Lung microvascular endothelial cell (primary cell): ENCODE measurements at regions not wholly inside any gene's neighbourhood (a gene's known extent, or its start where the extent isn't known, plus 50 kb on each side); places are given as distances from the start of the nearest gene placed in this dataset.

ENCODE experiments used
- DNase-seq, 2 donors: peaks; one replicate each; pipeline versions ENCODE4 v3.0.0 to v3.0.0-alpha.2; 2010; ENCODE audit warnings: low read depth in 2 of 2

DNA sequence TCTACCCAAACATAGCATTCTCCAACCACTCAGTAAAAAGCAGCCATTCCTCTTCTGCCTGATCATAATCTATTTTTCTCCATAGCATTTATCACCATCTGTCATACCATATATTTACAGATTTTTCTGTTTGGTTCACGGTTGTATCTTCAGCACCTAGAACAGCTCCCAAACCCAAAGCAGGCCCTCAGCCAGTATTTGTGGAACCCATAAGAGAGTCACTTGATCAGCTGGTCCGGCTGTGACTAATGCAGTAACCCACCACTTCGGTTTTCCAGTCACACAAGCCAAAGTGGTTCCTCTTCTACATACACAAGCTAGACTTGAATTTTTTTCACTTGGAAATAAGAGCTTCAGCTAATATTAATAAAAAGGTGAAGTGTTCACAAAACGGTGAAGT is 511.6 kb upstream of the CELF4 start:
- DNase-seq: no peak

DNA sequence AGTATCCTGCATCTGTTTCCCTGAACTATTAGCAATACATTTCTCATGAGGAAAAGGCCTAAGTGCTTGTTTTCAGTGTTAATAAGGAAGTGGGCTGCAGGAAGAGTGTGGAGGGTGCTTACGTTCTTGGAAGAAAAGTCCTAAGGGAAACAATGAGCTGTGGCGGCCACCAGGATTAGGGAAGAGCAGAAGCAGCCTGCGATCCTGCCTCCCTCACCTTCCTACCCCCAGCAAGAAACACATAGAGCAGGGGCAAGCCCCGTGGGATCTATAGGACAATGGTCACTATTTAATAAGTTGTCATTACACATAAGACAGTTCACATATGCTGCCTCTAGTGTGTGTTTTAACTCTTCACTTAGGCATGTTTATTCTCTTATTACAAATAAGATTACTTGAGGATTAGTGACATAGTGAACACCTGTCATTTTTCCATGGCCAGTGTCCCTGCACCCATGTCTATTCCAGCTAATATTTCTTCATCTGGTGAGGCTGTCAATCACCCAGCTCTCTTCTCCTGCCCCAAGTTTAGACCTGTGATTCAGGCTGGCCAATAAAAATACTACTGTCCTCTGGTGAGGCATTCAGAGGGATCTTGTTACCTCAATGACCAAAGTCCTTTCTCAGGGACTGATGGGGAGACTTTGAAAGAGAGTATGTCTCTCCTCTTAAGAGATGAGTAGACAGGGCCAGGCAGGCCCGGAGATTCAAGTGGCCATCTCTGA is 510.9 kb upstream of the CELF4 start:
- DNase-seq: no peak

DNA sequence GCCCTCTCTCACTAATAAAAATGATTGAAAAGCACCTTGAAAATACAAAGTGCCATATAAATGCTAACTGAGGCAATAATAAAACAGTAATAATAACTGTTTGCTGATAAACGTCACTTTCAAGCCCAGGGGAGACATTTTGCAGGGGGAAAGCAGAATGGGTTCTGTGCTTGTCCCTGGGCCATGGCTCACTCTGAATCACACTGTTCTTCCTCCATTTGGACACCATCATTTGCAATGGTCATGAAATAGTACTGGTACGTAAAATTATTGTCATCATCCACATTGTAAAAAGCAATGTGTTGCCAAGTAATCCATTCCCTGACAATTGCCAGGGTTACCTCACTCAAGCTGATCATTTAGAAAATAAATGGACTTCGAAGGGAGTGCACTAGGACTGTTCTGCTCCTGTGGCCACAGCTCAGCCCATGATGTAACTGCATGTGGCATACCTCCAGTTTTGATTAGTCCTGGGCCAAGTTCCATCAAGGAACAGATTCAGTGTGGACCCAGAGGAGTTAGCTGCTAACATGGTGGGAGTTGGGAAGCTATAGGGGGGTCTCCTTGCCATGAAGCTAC is 508.8 kb upstream of the CELF4 start:
- no peak for DNase-seq

DNA sequence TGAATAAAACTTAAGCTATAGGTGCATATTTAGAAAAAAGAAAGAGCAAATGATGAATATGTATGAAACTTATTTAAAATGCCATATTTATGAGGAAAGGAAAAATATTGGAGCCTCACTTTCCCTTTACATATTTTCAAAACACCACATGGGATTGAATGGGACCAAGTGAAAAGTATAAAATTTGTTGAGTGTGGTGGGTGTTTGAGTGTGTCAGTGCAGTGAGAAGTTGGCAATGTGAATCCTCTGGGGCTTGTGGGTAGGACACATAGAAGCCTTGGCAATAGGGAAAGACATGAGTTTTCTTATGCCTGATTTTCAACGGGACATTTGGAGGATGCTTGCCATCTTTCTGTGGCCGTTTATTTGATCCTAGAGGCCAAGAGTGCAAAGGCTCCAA is 502.2 kb upstream of the CELF4 start:
- no peak for DNase-seq

DNA sequence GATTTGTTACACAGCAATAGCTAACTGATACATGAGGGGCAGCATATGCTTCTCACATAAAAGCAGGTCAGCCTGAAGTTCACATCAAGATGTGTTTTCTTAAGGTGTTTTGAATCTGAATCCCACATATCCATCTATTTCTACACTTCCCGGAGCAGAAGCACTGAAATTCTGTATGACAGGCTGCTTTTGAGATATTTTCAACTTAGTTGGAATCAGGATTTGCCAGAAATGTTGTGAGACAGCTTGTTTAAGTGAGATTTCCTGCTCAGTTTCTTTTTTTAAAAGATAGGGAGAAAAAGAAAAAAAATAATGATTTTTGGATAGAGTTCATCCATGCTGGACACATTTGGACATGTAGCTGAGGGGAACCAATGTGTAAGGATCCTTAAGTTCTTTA is 501.5 kb upstream of the CELF4 start:
- DNase-seq: no peak

DNA sequence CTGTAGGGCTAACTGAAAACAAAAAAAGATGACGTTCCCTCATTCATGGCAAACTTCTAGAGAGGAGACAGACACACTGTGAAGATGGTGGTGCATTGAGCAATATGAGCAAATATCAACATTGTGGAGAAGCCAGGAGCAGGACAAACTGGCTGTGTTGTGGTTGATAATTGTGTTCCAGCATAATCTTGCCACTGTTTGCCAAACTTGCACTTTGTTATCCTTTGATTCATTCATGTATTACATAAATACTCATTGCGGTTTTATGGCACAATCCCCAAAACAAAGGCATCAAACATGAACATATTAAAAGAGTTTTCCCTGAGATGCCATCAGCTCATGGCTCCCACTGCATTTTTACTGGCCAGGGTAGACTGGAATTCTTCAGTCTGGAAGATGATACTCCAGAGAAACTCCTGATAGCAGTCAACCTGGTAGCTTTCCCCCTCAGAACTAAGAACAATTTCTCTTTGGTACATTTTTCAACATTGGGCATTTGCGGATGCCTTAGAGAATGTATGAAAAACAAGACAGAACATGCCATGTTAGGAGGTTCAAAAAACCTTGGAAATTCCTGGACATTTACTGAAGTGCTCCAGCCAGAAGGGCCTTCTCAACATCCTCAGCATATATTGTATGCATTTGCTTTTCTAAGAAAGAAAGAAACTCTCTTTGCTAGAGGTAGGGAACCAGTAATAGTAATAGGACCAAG is 487.4 kb upstream of the CELF4 start:
- no peak for DNase-seq

DNA sequence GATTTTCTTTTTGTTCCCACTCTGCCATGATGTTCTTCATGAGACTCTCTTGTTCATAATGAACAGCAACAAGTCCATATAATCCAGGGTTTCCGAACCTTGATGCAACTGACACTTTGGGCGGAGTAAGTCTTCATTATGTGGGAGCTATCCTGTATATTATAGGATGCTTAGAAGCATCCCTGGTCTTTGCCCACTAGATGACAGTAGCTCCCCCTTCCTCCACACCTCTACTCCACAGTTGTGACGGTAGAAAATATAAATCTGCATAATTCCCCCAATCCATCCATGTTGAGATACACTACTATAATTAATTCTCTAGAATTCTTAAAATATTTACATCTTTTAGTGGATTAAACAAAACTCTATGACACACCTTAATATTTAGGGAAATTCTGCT is 482.2 kb upstream of the CELF4 start:
- no peak for DNase-seq

DNA sequence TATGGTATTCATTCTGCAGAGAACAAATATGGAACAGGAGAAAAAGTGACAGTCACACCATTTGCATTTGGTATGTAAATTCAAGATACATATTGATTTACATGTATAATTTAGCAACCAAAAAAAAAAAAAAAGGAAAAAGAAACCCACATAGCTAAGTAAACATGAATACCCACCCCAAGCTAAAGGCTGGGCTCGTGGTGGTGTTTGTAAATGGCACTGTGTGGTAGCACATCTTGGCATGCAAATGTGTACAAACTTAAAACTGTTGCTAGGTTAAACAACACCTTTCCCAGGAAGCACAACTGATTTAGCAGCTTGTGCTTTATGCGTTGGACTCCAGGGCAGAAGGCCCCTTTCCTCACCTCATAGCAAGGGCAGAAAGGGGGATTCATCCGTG is 481.1 kb upstream of the CELF4 start:
- DNase-seq: no peak

DNA sequence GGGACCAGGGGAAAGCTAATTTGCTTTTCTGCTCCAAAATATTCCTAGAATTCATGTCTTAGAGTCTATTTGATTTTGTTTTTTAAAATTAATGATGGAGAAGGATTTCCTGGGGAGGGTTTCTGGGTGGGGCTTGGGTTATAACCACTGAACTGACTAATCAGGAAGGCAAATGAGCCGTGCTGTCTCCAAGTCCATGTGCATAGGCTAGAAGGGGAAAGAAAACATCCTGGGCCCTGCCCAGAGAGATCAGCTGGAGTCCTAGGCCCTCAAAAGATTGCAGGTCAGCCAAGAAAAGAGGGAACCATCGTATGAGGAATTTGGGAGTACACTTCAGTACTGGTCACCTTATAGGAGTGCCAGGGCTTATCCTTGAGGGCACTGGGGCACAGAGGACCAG is 480.2 kb upstream of the CELF4 start:
- no peak for DNase-seq

DNA sequence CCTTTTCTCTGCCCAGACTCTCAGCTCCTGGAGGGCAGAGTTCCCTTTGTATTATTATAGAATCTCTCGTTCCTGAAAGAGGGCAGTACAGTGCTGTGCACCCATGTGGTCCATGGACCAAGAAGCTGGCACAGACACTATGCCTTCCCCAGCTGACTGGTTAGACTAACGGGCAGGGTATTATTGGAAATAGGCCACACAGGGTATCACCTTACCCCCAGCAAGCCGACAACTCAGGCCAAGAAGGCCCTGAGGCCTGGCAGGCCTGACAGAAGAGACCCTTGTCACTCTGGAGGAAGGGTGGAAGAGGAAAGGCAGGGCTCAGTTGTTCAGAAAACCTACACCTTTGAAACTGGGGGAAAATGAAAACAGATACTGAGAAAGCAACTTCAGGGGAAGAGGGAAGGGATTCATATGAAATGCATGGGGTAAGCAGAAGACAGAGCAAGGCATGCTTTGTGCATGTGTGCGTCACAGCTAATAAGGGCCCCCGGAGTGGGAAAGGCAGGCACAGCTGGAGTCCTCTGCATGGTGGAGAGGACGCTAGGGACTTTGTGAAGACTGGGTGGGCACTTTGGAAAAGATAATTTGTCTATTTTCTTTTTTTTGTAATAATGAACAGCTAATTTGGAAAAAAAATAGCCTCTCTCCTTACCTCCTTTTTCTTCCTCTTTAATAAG is 476.8 kb upstream of the CELF4 start:
- DNase-seq: no peak

DNA sequence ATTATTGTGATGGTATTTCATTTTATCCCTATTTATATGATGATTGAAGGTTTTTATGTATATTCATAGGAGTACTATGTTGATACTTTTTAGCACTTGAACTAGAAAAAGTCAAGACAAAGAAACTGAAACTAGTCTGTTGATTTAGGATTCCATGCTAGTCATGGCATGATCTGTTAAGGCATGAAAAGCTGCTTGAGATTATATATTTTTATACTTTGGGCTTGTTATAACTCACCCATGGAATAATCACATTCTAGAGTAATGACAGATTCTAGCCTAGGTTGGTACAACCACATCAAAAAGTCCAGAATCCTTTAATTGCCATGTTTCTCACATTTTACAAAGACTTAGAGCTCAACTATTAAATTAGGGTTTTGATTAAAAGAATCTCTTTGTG is 472.6 kb upstream of the CELF4 start:
- DNase-seq: no peak

DNA sequence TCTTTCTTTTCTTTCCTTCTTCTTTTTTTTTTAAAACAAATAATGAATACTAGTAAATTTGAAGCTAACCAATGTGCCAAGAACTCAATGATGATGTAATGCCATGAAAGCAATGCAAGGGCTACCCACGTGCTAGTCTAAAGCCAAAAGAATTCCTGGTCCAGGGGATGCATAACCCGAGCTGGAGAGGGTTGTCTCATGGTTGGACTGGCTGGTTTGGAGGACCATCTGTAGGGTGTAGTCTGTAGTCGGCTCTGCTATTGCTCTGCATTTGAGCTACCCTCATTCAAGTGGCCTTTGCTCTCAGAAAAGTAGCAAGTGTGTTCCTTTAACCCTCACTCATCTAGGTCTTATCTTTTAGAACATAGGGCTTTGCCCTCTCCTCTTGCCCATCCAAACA is 469.6 kb upstream of the CELF4 start:
- DNase-seq: no peak

DNA sequence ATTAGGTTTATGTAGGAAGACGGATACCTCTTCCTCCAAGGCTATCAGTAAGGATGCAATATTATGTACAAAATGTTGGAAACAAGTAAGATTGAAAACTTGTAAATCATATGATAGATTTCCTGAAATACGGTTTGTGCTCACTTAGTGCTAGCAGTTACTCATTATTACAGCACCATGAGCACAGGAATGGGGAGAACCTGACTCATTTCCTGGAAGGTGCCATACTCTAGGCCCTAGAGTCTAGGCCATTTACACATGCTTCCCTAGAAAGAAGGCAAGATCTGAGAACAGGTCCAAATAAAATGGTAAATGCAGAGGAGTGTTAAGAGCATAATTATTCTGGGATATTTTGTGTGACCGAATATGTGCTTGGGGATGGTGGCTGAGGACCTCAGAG is 467.7 kb upstream of the CELF4 start:
- DNase-seq: no peak

DNA sequence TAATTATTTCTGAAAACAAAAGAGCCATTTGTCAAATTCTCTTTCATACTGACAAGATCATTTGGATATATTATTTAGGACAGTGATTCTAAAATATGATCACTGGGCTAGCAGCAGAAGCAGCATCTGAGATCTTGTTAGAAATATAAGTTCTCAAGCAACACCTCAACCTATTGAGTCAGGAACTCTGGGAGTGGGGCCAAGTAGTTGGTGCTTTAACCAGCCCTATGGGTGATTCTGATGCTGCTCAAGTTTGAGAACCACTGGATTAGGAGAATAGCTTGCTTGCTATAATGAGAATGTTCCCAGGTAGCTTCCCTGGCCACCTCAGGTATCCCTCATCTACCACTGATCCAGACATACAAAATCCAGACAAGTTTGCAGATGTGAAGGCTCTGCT is 466.9 kb upstream of the CELF4 start:
- no peak for DNase-seq

DNA sequence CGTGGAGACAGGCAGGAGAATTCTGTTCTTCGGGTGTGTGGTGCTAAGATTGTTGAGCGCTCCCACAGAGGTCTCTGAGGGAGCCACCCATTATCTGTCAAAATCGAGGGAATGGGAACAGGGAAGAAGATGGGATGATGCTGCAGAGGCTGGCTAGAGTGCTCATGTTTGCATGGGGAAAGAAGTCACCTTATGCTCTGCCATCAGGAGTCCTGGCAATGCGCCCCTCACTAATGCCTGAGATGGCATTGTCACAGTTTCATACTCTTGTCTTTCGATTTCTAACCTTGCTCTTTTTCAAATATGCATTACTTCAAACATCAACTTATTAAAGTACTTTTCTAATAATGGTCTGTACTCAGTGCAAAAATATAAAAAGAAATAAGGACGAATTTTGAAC is 463.3 kb upstream of the CELF4 start:
- no peak for DNase-seq

DNA sequence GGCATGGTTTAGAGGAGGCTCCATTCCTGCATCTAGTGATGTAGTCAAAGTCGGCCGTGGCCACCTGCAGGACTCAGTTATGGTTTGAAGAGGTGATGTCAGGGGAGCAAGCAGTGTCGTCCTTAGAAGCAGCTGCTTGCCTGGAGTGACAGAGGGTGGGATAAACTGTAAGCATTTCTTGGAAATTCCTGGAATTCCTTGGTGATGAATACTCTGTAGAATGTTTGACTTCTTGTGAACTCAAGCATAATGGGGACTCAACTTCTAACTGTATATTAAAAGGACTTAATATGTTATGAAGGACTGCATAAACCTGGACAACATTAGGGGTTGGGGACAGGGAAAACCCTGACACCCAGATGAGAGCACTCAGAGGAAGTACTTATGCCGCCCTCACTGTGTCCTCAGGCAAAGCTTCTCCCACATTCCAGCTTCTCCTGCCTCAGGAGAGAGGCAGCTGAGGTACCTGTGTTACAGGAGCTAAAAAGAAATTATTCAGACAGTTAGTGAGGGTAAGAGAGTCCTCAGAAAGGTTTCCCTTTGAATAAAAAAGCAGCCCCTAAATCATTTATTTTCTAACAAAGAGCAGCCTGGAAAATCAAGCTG is 459.9 kb upstream of the CELF4 start:
- DNase-seq: no peak

DNA sequence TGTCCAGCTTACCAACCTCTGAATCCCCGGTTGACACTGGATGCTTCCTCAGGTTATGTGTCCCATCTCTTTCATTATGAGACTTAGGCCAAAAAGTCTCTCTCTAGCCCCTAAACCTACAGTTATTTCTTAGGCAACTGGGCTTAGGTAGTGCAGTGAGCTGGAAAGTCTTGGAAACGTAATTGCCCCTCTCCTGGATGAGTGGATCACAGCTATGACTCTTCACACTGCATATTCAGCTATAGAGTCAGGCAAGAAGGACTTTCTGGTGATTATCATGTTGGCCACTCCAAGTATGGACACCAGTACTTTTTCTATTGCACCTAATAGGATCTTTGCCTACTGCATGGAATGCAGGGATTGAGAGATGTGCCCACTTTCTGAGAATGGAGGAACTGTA is 458.3 kb upstream of the CELF4 start:
- DNase-seq: no peak

DNA sequence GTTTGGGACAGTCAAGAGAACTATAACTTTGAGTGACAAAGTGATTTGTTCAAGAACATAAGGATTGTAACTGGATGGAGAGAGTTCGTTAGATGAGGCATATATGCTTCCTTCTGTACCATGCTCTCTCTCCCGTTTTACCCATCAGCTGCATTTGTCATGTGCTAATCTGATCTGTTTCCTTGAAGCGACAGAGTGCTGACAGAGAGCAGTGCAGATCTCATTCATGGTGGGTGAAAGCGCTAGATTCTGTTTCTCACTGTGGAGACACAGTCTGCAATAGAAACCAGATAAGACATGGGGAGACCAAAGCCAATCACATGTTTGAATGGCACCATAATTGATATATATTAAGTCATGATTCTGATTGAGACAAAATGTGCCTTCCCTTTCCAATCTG is 456.6 kb upstream of the CELF4 start:
- DNase-seq: no peak

DNA sequence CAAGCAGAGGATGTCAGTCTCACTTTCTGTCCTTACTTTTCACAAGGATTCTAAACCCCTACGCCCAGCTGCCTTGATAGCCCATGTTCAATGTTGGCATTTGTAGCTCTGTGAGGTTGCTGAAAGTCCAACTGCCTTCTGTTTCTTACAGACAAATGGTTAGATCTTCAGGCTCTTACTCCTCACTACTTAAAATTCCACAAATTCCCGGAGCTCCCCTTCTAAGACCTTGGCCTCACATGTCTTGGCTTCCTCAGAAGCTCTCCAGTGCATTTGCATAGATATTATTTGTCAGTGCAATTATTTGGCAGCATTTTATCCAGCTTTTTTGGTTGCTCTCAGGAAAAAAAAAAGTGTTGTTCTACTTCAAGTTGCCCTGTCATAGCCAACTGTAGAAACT is 453.7 kb upstream of the CELF4 start:
- DNase-seq: no peak

DNA sequence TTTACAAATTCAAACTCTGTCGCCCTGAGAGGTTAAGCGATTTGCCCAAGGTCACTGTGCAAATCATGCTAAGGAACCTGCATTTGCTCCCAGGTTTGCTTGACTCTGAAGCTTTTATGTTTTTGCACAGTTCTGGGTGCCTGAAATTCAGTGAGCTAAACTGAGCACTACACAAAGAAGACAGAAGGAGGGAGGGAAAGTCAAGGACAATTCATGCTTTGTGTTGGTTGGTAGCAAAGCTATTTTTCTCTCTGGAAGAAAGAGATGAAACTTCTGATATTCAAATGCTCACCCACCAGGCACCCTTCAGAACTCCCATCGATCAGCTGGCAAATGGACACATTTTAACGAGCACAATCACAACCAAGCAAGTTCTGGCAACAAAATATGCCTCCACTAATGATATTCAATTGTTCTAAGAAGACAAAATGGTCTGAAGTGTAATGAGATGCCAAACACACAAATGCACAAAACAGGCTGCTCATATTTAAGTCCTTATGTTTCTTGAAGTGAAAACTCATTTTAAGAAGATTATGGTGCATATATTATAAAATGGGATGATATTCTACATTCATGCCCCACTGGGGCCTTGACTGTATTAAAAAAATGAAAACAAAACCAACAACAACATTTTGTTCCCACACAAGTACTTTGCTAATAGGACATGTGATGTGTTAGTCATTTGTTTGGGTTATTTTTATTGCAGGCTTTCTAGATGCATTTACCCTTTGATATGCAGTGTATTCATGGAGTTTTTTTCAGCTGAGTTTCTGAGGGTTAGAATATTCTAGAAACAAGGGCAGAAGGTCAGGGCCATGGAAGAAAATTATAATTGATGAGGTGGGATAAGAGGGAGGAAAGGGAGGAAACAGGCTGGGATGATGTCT is 445.6 kb upstream of the CELF4 start:
- DNase-seq: no peak

DNA sequence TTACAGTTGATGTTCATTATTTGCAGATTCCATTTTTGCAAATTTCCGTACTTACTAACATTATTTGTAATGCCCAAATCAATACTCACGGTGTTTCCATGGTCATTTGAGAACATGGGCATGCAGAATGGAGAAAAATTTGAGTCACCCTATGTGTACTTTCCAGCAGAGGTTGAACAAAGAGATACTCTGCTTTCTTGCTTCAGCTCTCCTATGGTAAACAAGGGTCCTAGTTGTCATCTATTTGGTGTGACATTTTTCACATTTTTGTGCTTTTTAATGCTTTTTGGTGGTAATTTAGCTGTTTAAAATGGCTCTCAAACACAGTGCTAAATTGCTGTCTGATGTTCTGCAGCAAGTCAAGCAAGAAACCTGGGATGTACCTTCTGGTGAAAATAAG is 444.4 kb upstream of the CELF4 start:
- no peak for DNase-seq
